GM18873 (cell line): ENCODE measurements at regions not wholly inside any gene's neighbourhood (a gene's known extent, or its start where the extent isn't known, plus 50 kb on each side); places are given as distances from the start of the nearest gene placed in this dataset.

Experiments
- ATAC-seq: cut with Tn5 transposase; IDR thresholded peaks from one replicate; pipeline ENCODE4 v1.9.1; 2021; ENCODE audit warnings: mild to moderate bottlenecking, moderate library complexity, moderate number of reproducible peaks; ENCODE audit not compliant: unreplicated experiment, low FRiP score

- no peak for ATAC-seq
Measured at GRCh38 chr10:21184216-21184615, 287.1 kb upstream of the NEBL start.

- no peak for ATAC-seq
Measured at GRCh38 chr10:21183025-21183424, 285.9 kb upstream of the NEBL start.

GRCh38 chr10:21181451-21181850 lies 284.3 kb upstream of the NEBL start:
- no peak for ATAC-seq

- ATAC-seq: no peak
Measured at GRCh38 chr10:21180604-21181003, 283.5 kb upstream of the NEBL start.

GRCh38 chr10:21176934-21177480 lies 279.9 kb upstream of the NEBL start:
- no peak for ATAC-seq

GRCh38 chr10:21175797-21176196 lies 278.7 kb upstream of the NEBL start:
- ATAC-seq: no peak

- ATAC-seq: no peak
Measured at GRCh38 chr10:21174715-21175495, 277.8 kb upstream of the NEBL start.

- ATAC-seq: no peak
Measured at GRCh38 chr10:21173802-21174714, 276.9 kb upstream of the NEBL start.

- ATAC-seq: no peak
Measured at GRCh38 chr10:21172930-21173801, 276.1 kb upstream of the NEBL start.

GRCh38 chr10:21172542-21172929 lies 275.4 kb upstream of the NEBL start:
- no peak for ATAC-seq

- no peak for ATAC-seq
Measured at GRCh38 chr10:21171936-21172541, 274.9 kb upstream of the NEBL start.

- no peak for ATAC-seq
Measured at GRCh38 chr10:21171197-21171935, 274.3 kb upstream of the NEBL start.

- ATAC-seq: no peak
Measured at GRCh38 chr10:21170216-21170615, 273.1 kb upstream of the NEBL start.

- no peak for ATAC-seq
Measured at GRCh38 chr10:21169271-21169670, 272.2 kb upstream of the NEBL start.

GRCh38 chr10:21167288-21168010 lies 270.3 kb upstream of the NEBL start:
- ATAC-seq: no peak

GRCh38 chr10:21166557-21167287 lies 269.6 kb upstream of the NEBL start:
- no peak for ATAC-seq

GRCh38 chr10:21165489-21165888 lies 268.4 kb upstream of the NEBL start:
- ATAC-seq: no peak

GRCh38 chr10:21164687-21165086 lies 267.6 kb upstream of the NEBL start:
- no peak for ATAC-seq
